ENCODE measurements at regions not wholly inside any gene's neighbourhood (a gene's known extent, or its start where the extent isn't known, plus 50 kb on each side); places are given as distances from the start of the nearest gene placed in this dataset.

DNA sequence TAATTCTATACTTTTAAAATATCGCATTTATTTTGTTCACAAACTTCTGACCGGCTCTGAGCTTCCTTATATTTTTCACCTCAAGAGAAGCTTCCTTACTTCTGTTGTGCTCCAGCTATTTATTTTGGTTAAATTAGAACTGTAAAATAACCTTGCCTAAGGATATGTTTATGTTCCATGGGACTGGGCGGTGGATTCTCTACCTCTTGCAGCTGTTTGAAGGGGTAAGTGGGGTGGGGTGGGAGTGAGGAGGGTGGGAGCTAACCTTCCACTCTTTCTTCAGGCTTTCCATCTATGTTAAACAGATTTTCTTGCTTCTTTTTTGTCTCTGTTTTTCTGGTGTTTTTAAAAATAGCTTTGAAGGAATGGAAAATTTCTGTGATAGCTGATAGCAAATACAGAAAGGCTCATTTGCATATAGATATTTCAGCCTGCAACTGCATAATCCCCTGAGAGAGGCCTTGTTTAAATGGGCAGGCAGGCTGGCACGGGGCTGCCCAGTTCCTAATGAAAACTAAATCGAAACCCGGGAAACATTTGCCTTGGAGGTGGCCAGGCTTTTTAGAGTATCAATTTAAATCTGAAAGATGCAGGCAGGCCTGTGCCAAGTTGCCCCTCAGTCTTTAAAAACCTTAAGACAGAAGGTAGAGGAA is 122.1 kb upstream of the DMAC1 start:
- TF ChIP-seq CREB5 (CRISPR knock-in tag; IDR thresholded peaks at IDR 0.05; ENCODE audit: low read depth) (no peak), ISL1 (CRISPR knock-in tag; IDR thresholded peaks at IDR 0.05) (no peak), ZC3H10 (CRISPR knock-in tag; IDR thresholded peaks at IDR 0.05) (no peak), CSDC2 (CRISPR knock-in tag; IDR thresholded peaks at IDR 0.05) (no peak), RARB (CRISPR knock-in tag; IDR thresholded peaks at IDR 0.05) (no peak)
- no peak for ATAC-seq

GRCh38 chr9:7912037-7912535 is 112.5 kb upstream of the DMAC1 start:
- no peak for ATAC-seq
- TF ChIP-seq RARB (CRISPR knock-in tag; IDR thresholded peaks at IDR 0.05) (no peak), SNAI2 (CRISPR knock-in tag; IDR thresholded peaks at IDR 0.05) (no peak), BACH2 (CRISPR knock-in tag; IDR thresholded peaks at IDR 0.05; ENCODE audit: borderline replicate concordance) (no peak), ZNF565 (CRISPR knock-in tag; conservative IDR thresholded peaks at IDR 0.05; ENCODE audit: low read depth) (no peak), ISL1 (CRISPR knock-in tag; IDR thresholded peaks at IDR 0.05) (no peak), TOX (CRISPR knock-in tag; IDR thresholded peaks at IDR 0.05; ENCODE audit: borderline replicate concordance) (no peak), GLIS3 (CRISPR knock-in tag; IDR thresholded peaks at IDR 0.05) (no peak), ZNF8 (CRISPR knock-in tag; IDR thresholded peaks at IDR 0.05) (no peak), ZC3H10 (CRISPR knock-in tag; IDR thresholded peaks at IDR 0.05) (no peak)
- TF ChIP-seq, protein P1, sequence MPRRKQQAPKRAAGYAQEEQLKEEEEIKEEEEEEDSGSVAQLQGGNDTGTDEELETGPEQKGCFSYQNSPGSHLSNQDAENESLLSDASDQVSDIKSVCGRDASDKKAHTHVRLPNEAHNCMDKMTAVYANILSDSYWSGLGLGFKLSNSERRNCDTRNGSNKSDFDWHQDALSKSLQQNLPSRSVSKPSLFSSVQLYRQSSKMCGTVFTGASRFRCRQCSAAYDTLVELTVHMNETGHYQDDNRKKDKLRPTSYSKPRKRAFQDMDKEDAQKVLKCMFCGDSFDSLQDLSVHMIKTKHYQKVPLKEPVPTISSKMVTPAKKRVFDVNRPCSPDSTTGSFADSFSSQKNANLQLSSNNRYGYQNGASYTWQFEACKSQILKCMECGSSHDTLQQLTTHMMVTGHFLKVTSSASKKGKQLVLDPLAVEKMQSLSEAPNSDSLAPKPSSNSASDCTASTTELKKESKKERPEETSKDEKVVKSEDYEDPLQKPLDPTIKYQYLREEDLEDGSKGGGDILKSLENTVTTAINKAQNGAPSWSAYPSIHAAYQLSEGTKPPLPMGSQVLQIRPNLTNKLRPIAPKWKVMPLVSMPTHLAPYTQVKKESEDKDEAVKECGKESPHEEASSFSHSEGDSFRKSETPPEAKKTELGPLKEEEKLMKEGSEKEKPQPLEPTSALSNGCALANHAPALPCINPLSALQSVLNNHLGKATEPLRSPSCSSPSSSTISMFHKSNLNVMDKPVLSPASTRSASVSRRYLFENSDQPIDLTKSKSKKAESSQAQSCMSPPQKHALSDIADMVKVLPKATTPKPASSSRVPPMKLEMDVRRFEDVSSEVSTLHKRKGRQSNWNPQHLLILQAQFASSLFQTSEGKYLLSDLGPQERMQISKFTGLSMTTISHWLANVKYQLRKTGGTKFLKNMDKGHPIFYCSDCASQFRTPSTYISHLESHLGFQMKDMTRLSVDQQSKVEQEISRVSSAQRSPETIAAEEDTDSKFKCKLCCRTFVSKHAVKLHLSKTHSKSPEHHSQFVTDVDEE (CRISPR knock-in tag; IDR thresholded peaks at IDR 0.05) = no peak

DNA sequence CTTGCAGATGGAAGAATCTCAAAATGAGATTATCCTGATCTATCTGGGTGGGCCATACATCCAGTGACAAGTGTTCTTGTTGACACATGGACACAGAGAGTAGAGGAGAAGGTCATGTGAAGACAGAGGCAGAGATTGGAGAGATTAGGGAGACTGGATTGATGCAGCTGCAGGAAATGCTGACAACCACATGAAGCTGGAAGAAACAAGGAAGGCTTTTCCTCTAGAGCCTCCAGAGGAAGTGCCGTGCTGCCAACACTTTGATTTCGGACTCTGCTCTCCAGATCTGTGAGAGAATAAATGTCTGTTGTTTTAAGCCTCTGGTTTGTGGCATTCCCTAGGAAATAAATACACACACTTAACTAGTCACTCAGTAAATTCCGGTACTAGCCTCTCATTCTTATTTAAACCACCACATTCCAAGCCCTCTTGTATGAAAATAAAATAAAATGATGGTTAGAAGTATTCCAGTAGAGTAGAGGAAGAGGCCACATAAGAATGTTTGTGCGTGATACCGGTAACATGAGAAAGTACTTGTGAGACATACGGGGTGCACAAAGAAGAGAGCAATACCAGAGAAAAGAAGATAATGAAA is 110.9 kb upstream of the DMAC1 start:
- no peak for TF ChIP-seq GLIS3 (CRISPR knock-in tag; IDR thresholded peaks at IDR 0.05)
- TF ChIP-seq, protein P2, sequence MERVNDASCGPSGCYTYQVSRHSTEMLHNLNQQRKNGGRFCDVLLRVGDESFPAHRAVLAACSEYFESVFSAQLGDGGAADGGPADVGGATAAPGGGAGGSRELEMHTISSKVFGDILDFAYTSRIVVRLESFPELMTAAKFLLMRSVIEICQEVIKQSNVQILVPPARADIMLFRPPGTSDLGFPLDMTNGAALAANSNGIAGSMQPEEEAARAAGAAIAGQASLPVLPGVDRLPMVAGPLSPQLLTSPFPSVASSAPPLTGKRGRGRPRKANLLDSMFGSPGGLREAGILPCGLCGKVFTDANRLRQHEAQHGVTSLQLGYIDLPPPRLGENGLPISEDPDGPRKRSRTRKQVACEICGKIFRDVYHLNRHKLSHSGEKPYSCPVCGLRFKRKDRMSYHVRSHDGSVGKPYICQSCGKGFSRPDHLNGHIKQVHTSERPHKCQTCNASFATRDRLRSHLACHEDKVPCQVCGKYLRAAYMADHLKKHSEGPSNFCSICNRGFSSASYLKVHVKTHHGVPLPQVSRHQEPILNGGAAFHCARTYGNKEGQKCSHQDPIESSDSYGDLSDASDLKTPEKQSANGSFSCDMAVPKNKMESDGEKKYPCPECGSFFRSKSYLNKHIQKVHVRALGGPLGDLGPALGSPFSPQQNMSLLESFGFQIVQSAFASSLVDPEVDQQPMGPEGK (CRISPR knock-in tag; IDR thresholded peaks at IDR 0.05; ENCODE audit: borderline replicate concordance) = no peak
- ATAC-seq = no peak

DNA sequence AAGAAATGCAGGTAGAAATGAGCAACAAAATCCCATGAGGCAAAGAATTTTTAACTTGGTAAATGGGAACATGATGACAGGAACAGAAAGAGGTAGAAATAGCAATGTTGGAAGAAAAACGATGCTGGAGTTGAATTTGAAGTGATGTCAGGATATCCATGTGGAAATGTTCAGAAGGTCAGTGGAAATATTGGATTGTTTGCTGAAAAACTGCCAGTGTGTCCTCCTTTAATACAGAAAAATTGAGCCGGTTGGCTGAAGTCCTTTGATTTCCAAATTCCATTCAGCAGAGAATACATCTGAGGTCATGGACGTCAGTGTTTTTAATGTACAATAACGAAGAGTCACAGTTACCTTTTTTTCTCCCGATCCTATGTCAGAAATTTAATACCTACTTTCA is 110.0 kb upstream of the DMAC1 start:
- ATAC-seq = no peak
- TF ChIP-seq CREB5 (CRISPR knock-in tag; IDR thresholded peaks at IDR 0.05; ENCODE audit: low read depth) (no peak), ZNF565 (CRISPR knock-in tag; conservative IDR thresholded peaks at IDR 0.05; ENCODE audit: low read depth) (no peak), ZFP3 (CRISPR knock-in tag; IDR thresholded peaks at IDR 0.05) (no peak), ZNF70 (CRISPR knock-in tag; IDR thresholded peaks at IDR 0.05) (no peak), BACH2 (CRISPR knock-in tag; IDR thresholded peaks at IDR 0.05; ENCODE audit: borderline replicate concordance) (no peak), ZNF8 (CRISPR knock-in tag; IDR thresholded peaks at IDR 0.05) (no peak), CSDC2 (CRISPR knock-in tag; IDR thresholded peaks at IDR 0.05) (no peak), ZC3H10 (CRISPR knock-in tag; IDR thresholded peaks at IDR 0.05) (no peak), TCF4 (CRISPR knock-in tag; IDR thresholded peaks at IDR 0.05; ENCODE audit: borderline replicate concordance) (no peak), PPARA (CRISPR knock-in tag; IDR thresholded peaks at IDR 0.05; ENCODE audit: borderline replicate concordance) (no peak), ESRRG (CRISPR knock-in tag; IDR thresholded peaks at IDR 0.05) (no peak), POU6F1 (CRISPR knock-in tag; IDR thresholded peaks at IDR 0.05; ENCODE audit: borderline replicate concordance, low read depth) (no peak)
- TF ChIP-seq, protein P3, sequence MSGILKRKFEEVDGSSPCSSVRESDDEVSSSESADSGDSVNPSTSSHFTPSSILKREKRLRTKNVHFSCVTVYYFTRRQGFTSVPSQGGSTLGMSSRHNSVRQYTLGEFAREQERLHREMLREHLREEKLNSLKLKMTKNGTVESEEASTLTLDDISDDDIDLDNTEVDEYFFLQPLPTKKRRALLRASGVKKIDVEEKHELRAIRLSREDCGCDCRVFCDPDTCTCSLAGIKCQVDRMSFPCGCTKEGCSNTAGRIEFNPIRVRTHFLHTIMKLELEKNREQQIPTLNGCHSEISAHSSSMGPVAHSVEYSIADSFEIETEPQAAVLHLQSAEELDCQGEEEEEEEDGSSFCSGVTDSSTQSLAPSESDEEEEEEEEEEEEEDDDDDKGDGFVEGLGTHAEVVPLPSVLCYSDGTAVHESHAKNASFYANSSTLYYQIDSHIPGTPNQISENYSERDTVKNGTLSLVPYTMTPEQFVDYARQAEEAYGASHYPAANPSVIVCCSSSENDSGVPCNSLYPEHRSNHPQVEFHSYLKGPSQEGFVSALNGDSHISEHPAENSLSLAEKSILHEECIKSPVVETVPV (CRISPR knock-in tag; IDR thresholded peaks at IDR 0.05) = no peak
- TF ChIP-seq, protein P1 (CRISPR knock-in tag; IDR thresholded peaks at IDR 0.05) = no peak

Measured in SK-N-SH treated with all-trans-retinoic acid at 6 μM for 48 hours (cell line).